ENCODE measurements at regions not wholly inside any gene's neighbourhood (a gene's known extent, or its start where the extent isn't known, plus 50 kb on each side); places are given as distances from the start of the nearest gene placed in this dataset.

GRCh38 chr10:1968257-1969033, 231.1 kb upstream of the ADARB2 start:
- DNase-seq, result no peak

GRCh38 chr10:1966712-1967376, 229.5 kb upstream of the ADARB2 start:
- DNase-seq, result no peak

GRCh38 chr10:1964476-1964875, 227.2 kb upstream of the ADARB2 start:
- no peak for DNase-seq

GRCh38 chr10:1963341-1963740, 226.0 kb upstream of the ADARB2 start:
- no peak for DNase-seq

GRCh38 chr10:1961989-1962388, 224.7 kb upstream of the ADARB2 start:
- DNase-seq, result no peak

- no peak for DNase-seq
Measured at GRCh38 chr10:1960982-1961381, 223.7 kb upstream of the ADARB2 start.

- no peak for DNase-seq
Measured at GRCh38 chr10:1957057-1957456, 219.7 kb upstream of the ADARB2 start.

GRCh38 chr10:1954300-1954699, 217.0 kb upstream of the ADARB2 start:
- no peak for DNase-seq

- DNase-seq, result no peak
Measured at GRCh38 chr10:1952126-1953095, 215.1 kb upstream of the ADARB2 start.

GRCh38 chr10:1950803-1951495, 213.6 kb upstream of the ADARB2 start:
- DNase-seq, result no peak

- no peak for DNase-seq
Measured at GRCh38 chr10:1947464-1948003, 210.2 kb upstream of the ADARB2 start.

- no peak for DNase-seq
Measured at GRCh38 chr10:1944487-1944886, 207.2 kb upstream of the ADARB2 start.

GRCh38 chr10:1942478-1942877, 205.2 kb upstream of the ADARB2 start:
- no peak for DNase-seq

- DNase-seq, result no peak
Measured at GRCh38 chr10:1939016-1939415, 201.7 kb upstream of the ADARB2 start.

GRCh38 chr10:1938317-1938716, 201.0 kb upstream of the ADARB2 start:
- DNase-seq, result no peak

GRCh38 chr10:1935912-1936311, 198.6 kb upstream of the ADARB2 start:
- no peak for DNase-seq

GRCh38 chr10:1933215-1933614, 195.9 kb upstream of the ADARB2 start:
- DNase-seq, result no peak

- no peak for DNase-seq
Measured at GRCh38 chr10:1932692-1933094, 195.4 kb upstream of the ADARB2 start.

GRCh38 chr10:1928606-1929005, 191.3 kb upstream of the ADARB2 start:
- no peak for DNase-seq

- DNase-seq, result no peak
Measured at GRCh38 chr10:1923998-1924397, 186.7 kb upstream of the ADARB2 start.

GRCh38 chr10:1923586-1923985, 186.3 kb upstream of the ADARB2 start:
- no peak for DNase-seq

GRCh38 chr10:1920941-1921340, 183.6 kb upstream of the ADARB2 start:
- no peak for DNase-seq

- DNase-seq, result no peak
Measured at GRCh38 chr10:1920127-1920526, 182.8 kb upstream of the ADARB2 start.
